ENCODE measurements at regions not wholly inside any gene's neighbourhood (a gene's known extent, or its start where the extent isn't known, plus 50 kb on each side); places are given as distances from the start of the nearest gene placed in this dataset.

DNA sequence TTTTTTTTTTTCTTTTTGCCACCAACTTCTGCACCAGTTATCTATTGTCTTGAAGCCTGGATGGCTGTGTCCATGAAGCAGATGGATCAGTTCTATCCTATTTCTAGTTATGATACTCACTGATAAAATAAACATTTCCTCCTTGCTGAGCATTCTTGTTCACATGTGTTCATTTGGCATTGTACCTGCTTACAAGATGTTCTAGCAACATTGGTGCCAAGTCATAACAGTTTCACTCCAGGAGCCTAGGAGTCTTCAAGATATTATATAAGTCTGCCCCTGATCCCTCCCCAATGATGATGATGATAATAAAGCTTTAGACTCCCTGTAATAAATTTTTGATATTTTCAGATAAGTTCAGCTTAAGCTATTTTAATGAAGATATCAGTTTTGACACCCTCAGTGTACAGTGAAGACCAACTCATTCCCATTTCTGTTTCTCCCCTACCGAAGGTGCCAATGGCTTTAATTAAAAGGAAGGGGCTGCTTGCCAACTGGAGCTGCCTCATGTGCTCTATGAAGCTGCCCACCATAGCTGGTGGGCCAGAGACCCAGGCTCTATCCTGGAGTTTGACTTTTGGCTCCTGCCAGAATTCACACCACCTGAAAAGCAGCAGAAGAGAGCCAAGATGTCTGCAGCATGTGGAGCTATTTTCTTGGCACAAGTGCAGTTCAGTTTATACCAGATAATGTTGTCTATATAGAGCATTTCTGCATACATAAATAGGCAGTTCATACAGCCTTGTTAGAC, 265.4 kb upstream of the TET2 start:
- no peak for DNase-seq (ENCODE audit: extremely low read depth in 1 of 2, low read depth in 1 of 2)

DNA sequence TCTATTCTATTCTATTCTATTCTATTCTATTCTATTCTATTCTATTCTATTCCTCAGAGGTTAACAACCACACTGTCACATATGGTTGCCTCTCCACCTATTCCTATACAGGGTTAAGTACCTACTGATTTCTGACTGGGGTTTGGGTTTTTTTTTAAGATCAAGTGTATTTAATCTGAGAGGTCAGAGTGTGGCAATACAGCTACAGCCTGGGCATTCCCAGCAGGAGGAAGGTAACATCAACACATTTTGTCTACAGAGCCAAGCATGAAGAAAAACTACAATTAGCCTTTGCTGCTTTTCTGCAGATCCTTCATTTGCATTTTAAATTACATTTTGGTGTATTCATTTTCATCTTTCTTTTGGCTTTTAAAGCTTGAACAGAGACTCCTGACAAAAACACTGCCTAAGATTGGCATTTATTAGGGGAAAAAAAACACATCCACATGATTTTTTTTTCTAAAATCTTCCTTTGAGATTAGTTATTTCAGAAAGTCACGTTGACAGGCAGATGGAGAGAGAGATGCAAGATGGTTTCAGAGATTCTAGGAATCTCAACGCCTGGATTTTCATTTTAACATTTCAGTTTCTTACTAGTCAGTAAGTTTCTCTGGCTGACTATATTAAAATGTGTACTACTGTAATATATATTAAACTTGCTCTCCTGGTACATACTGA, 255.9 kb upstream of the TET2 start:
- no peak for DNase-seq (ENCODE audit: extremely low read depth in 1 of 2, low read depth in 1 of 2)

- peak in 1 of 2 donors; percentile 5 for DNase-seq (ENCODE audit: extremely low read depth in 1 of 2, low read depth in 1 of 2)
Observed at GRCh38 chr4:104896660-104897645, 249.7 kb upstream of the TET2 start.

- DNase-seq (ENCODE audit: extremely low read depth in 1 of 2, low read depth in 1 of 2) = no peak
Observed at GRCh38 chr4:104899863-104900262, 246.8 kb upstream of the TET2 start.

DNA sequence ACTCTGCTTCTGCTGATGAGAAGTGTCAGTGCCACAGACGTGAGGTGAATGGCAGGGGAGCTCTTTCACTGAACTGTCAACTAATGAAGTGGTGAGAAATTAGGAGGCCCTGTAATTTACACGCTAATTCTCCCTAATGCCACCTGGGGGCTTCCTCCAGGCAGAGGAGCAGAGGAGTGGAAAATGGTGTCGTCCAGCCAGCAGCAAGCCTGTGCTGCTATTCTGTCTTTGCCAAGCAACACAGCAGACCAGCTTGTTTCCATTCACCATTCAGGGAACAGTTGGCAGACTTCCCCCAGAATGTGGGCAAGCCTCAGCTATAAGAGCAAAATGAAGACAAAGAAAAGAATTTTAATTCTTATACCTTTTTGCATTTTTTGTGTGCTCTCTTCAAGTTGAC, 245.2 kb upstream of the TET2 start:
- DNase-seq (ENCODE audit: extremely low read depth in 1 of 2, low read depth in 1 of 2) = no peak

GRCh38 chr4:104901961-104902605, 244.6 kb upstream of the TET2 start:
- DNase-seq (ENCODE audit: extremely low read depth in 1 of 2, low read depth in 1 of 2) = no peak

DNA sequence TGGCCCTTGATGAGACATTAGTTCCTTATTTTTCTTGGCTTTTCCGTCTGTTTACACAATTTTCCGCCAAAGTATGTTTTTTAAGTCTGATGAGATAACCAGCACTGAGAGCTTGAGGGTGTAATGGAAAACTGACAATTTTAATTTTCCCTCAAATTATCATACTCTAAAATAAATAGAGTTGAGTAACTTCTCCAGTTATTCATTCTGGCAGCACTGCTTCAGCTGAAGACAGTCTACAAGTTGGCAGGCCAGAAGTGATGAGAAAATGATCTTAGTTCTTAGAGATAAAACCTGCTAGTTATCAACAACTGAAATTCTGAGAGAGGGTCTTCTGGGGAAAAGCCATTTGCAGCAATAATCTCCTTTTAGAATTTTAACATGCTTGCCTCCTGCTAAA, 241.6 kb upstream of the TET2 start:
- DNase-seq (ENCODE audit: extremely low read depth in 1 of 2, low read depth in 1 of 2) = no peak

DNA sequence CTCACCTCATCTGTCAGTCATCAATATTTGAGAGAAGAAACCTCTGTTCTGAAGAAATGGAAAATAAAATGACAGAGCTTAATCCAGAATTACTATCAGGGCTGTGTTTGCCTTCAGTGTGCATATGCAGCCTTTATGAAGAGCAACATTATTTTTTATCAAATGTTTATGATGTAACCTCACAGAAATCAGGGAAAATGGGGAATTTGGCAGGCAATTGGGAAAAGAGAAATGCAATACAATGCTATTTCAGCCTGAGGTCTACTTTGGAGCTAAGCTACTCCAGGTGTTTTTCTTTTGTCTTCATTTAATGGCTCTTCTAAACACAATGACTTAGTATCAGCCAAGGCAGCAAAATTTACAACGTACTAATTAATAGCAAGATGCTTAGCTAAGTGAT, 241.1 kb upstream of the TET2 start:
- no peak for DNase-seq (ENCODE audit: extremely low read depth in 1 of 2, low read depth in 1 of 2)

GRCh38 chr4:104906276-104906675, 240.4 kb upstream of the TET2 start:
- no peak for DNase-seq (ENCODE audit: extremely low read depth in 1 of 2, low read depth in 1 of 2)

DNA sequence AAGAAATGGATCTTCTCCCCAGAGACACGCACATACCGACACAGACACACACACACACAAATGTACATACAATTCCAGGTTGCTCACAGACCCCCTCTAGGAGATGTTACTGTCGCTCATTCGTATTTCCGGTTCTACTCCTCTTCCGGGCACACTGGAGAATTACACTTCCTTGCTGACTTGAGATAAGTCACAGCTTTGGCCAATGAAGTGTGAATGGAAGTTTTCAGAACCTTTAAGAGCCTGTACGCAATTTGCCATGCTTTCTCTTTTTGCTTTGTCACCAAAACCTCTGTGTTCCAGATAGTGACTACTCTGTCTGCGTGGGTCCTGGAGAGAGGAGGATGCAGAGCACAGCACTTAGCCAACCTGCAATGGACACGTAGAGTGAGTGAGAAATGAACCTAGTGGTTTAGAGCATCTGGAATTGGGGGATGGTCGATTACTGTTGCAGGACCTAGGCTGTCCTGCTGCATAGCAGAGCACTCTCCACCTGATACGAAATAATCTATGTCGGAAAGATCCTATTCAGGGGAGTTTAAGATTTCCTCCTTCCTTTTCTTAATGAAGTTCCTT, 239.5 kb upstream of the TET2 start:
- no peak for DNase-seq (ENCODE audit: extremely low read depth in 1 of 2, low read depth in 1 of 2)

GRCh38 chr4:104907991-104908390, 238.7 kb upstream of the TET2 start:
- no peak for DNase-seq (ENCODE audit: extremely low read depth in 1 of 2, low read depth in 1 of 2)

DNA sequence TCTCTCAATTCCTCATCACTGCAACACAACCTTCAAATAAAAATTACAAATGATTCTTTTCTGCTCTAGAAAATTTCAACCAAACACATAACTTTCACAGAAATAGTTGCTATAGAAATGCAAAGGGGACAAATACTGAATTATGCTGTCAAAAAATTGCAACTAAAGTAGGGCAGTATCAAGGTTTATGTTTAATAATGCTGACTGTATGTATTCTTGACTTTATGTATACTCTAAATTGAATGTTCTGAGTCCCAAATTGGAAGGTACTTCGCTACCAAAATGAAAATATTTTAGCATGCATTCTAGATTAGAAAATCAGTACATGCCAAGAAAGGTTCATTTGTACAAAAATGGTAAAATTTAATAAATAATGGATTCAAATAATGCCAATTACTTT, 237.3 kb upstream of the TET2 start:
- no peak for DNase-seq (ENCODE audit: extremely low read depth in 1 of 2, low read depth in 1 of 2)

DNA sequence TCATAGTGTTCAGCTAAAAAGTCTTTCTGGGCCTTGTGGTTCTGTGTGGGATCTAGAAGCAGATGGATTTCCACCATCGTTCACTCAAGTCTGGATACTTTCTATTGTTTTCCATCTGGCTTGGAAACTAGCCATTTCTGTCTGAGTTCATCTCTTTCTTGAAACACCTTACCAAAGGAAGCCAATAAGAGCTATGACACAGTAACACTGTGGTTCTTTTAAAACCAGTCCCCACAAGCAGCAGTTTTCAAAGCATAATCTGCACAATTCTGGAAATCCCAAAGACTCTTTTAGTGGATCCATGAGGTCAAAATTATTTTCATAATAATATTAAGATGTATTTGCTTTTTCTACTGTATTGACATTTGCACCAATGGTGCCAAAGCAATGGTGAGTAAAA, 234.2 kb upstream of the TET2 start:
- no peak for DNase-seq (ENCODE audit: extremely low read depth in 1 of 2, low read depth in 1 of 2)

DNA sequence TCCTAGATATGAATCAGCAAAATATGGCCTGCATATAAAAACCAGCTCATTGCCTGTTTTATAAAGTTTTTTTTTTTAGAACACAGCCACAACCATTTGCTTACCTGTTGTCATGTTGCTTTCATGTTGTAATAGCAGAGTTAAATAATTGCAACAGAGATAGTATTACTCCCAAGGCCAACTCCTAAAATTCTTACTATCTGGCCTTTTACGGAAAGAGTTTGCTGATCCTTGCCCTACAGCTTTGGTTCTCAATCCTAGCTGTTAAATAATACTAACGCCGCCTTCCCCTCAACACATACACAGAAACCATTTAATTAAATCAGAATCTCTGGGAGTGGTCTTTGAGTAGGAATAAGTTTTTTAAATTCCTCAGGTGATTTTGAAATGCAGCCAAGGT, 231.3 kb upstream of the TET2 start:
- no peak for DNase-seq (ENCODE audit: extremely low read depth in 1 of 2, low read depth in 1 of 2)

- DNase-seq (ENCODE audit: extremely low read depth in 1 of 2, low read depth in 1 of 2) = no peak
Observed at GRCh38 chr4:104915864-104916263, 230.8 kb upstream of the TET2 start.

DNA sequence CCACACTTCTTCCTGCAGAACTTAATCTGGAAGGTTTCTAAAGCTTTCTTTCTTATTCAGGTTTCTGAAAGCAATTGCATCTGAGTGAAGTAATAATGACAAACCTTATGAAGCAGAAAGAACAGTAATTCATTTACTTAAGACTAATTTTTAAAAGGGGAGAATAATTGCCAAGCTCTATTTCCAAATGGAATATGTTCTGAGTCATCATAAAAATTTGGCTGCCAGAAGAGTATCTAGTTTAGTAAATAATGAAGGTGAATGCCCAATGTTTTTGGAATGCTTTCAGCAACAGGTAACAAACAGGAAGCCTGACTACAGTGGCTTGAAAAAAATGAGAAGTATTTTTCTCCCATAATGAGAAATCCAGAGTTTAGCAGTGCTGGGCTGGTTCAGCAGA, 227.3 kb upstream of the TET2 start:
- no peak for DNase-seq (ENCODE audit: extremely low read depth in 1 of 2, low read depth in 1 of 2)

DNA sequence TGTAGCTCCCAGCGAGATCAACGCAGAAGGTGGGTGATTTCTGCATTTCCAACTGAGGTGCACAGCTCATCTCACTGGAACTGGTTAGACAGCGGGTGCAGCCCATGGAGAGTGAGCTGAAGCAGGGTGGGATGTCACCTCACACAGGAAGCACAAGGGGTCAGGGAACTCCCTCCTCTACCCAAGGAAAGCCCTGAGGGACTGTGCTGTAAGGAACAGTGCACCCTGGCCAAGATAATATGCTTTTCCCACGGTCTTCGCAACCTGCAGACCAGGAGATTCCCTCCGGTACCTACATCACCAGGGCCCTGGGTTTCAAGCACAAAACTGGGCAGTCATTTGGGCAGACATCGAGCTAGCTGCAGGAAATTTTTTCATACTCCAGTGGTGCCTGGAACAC, 216.4 kb upstream of the TET2 start:
- no peak for DNase-seq (ENCODE audit: extremely low read depth in 1 of 2, low read depth in 1 of 2)

- DNase-seq (ENCODE audit: extremely low read depth in 1 of 2, low read depth in 1 of 2) = peak in 1 of 2 donors; percentile 56
Observed at GRCh38 chr4:104930745-104931736, 215.6 kb upstream of the TET2 start.

- no peak for DNase-seq (ENCODE audit: extremely low read depth in 1 of 2, low read depth in 1 of 2)
Observed at GRCh38 chr4:104938624-104939023, 208.1 kb upstream of the TET2 start.
